Left lung (tissue), 4 donors: ENCODE measurements at regions not wholly inside any gene's neighbourhood (a gene's known extent, or its start where the extent isn't known, plus 50 kb on each side); places are given as distances from the start of the nearest gene placed in this dataset.

Source experiments
- ATAC-seq: fragments of 200-7000 bp; cut with Tn5 transposase; one replicate; pipeline ENCODE4 v1.9.1; 2020; ENCODE audit warnings: moderate library complexity
- DNase-seq, 4 donors: peaks; one replicate each; pipeline ENCODE4 v3.0.0-alpha.2; 2013 to 2020
- H3K27ac ChIP-seq, 2 donors: fragments of 200-600 bp; sonication (generic) in 1 of 2; one replicate each; pipeline versions ENCODE4 v1.5.0 to v1.8.0; 2020 to 2021
- H3K27me3 ChIP-seq, 2 donors: fragments of 200-600 bp; sonication (generic) in 1 of 2; one replicate each; pipeline versions ENCODE4 v1.5.0 to v1.8.0; 2020 to 2021
- H3K36me3 ChIP-seq, 2 donors: fragments of 200-600 bp; sonication (generic) in 1 of 2; one replicate each; pipeline versions ENCODE4 v1.5.0 to v1.8.0; 2020 to 2021
- H3K4me1 ChIP-seq, 2 donors: fragments of 200-600 bp; one replicate each; pipeline ENCODE4 v1.8.0; 2021
- H3K4me3 ChIP-seq, 2 donors: fragments of 200-600 bp; sonication (generic) in 1 of 2; one replicate each; pipeline versions ENCODE4 v1.5.0 to v1.8.0; 2020 to 2021; ENCODE audit warnings: mild to moderate bottlenecking in 1 of 2
- H3K9me3 ChIP-seq, 2 donors: fragments of 200-600 bp; sonication (generic) in 1 of 2; one replicate each; pipeline versions ENCODE4 v1.5.0 to v1.8.0; 2020 to 2021
- CTCF ChIP-seq, 2 donors: fragments of 200-600 bp; sonication (generic) in 1 of 2; IDR thresholded peaks; one replicate each; pipeline versions ENCODE4 v1.5.0 to v1.8.0; 2021; ENCODE audit warnings: antibody characterized with exemption in 2 of 2
- intact Hi-C, 2 donors: fragments of 100-400 bp; cut with DNase I; formaldehyde crosslinking; loops; one replicate each; pipeline versions ENCODE4 v1.11.2 to v1.14.2; 2022
- donor health status: DM: no; HTN: yes; CAD: no.
- donor health status: DM: no; HTN: no; CAD: no.

DNA sequence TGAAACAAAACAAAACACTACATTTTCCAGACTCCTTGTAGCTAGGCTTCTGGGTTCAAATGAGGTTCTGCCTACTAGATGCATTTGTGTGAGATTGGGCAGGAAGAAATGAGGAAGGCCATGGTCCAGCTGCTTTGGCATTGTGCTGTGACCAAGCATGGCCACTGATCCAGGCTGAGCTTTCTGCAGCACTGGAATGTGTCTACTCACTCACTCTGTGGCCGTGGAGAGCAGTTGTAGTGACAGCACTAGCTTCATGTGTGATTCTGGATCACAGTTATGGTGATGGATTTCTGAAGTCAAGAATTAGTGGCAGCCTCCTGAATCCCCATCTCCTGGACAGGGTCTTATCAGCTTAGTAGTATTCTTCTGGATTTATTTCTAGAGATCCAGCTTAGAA lies 358.9 kb downstream of the GPAT3 start:
- no peaks in the 10 kb centered on the region for H3K36me3 ChIP-seq
- no peak overlapping the region for H3K27ac ChIP-seq
- H3K4me1 ChIP-seq, result no peaks in the 10 kb centered on the region
- H3K9me3 ChIP-seq, result no peaks in the 10 kb centered on the region
- TF ChIP-seq CTCF (IDR thresholded peaks at IDR 0.05), result no peak
- no peaks in the 10 kb centered on the region for H3K27me3 ChIP-seq
- intact Hi-C loops, result no loop called here
- ATAC-seq (no peak), DNase-seq (no peak)
- no peak overlapping the region for H3K4me3 ChIP-seq

DNA sequence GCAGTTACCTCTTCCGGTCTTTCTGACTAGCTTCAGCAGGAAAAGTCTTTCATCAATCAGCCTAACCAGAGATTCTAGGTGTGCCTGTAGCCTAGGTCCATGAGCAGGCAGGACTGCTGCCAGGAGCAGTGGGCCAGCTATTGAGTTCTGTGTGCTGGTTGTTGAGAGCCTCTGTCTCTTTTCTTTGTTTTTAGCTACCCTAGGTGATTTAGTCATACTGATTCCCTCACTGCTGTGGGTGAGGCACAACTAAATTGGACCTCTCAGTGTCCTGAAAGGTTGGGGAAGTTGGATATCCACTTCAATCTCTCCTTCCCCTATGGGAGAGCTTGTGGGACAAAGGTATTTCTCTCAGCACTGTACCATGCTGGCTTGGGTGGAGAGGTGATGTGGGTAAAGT lies 354.9 kb downstream of the GPAT3 start:
- ATAC-seq (no peak), DNase-seq (no peak)
- Histone ChIP-seq H3K27ac (no peak overlapping the region), H3K27me3 (no peaks in the 10 kb centered on the region), H3K4me3 (no peak overlapping the region), H3K9me3 (no peaks in the 10 kb centered on the region), H3K4me1 (no peaks in the 10 kb centered on the region), H3K36me3 (no peaks in the 10 kb centered on the region)
- no peak for TF ChIP-seq CTCF (IDR thresholded peaks at IDR 0.05)
- intact Hi-C loops, result no loop called here

DNA sequence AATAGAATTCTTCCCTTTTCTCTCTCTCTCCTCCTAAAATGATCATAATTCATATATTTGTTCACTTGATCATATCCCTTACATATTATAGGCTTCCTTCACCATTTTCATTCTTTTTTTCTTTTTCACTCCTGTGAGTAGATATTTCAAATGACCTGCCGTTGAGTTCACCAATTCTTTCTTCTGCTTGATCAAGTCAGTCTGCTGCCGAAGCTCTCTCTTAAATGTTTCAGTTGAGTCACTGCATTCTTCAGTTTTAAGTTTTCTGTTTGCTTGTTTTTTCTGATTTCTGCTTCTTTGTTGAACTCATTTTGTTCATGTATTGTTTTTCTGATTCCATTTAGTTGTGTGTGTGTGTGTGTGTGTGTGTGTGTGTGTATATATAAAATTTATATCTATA lies 354.3 kb downstream of the GPAT3 start:
- Histone ChIP-seq H3K27me3 (no peaks in the 10 kb centered on the region), H3K36me3 (no peaks in the 10 kb centered on the region), H3K4me3 (no peak overlapping the region), H3K27ac (no peak overlapping the region), H3K4me1 (no peaks in the 10 kb centered on the region), H3K9me3 (no peaks in the 10 kb centered on the region)
- no peak for ATAC-seq
- TF ChIP-seq CTCF (IDR thresholded peaks at IDR 0.05), result no peak
- intact Hi-C loops, result no loop called here
- DNase-seq, result no peak

- intact Hi-C loops, result no loop called here
- ATAC-seq (no peak), DNase-seq (no peak)
- Histone ChIP-seq H3K27ac (no peak overlapping the region), H3K36me3 (no peaks in the 10 kb centered on the region), H3K27me3 (no peaks in the 10 kb centered on the region), H3K9me3 (no peaks in the 10 kb centered on the region), H3K4me1 (no peaks in the 10 kb centered on the region), H3K4me3 (no peak overlapping the region)
- TF ChIP-seq CTCF (IDR thresholded peaks at IDR 0.05), result no peak
These were observed 353.9 kb downstream of the GPAT3 start for GRCh38 chr4:83889802-83890201.

DNA sequence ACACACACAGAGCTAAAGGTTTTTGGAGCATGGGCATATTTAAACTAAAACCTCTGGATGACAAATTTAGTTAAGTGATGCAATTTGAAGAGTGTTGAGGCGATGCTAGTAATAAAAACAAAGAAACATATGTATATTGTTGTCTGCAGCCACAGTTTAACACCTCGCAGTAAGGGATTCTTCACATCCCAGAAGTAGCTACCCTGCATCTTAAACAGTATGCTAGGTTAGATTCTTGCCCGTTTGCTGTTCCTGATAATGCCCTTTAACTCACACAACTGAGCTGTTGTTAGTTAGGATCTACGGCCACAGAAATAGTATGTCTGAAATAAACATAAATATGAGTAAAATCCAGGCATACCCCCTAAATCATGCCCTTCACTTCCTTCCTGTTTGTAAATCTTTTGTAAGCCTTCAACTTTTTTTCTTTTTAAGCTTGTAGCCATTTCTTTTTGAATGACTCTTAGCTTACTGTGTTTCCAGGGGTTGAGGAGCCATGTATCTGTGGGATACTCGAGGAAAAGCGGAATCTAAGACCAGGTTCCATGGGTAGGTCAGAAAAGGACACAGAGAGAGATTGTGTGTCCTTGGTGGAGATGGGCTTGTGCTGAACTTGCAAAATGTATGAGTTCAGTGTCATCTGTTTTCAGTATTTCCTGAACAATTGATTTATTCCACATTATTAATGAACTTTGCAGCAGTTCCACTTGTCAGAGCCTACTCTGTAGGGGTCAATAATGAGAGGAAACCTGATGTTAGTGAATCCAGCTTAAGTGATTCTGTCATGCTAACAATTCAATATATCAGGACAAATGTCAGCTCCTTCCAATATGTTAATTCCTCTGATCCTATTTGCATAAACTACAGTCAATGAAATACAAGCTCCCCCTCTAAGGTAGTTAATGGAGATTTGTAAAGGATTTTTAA lies 349.6 kb downstream of the GPAT3 start:
- intact Hi-C loops, result no loop called here
- Histone ChIP-seq H3K27me3 (no peaks in the 10 kb centered on the region), H3K27ac (no peak overlapping the region), H3K36me3 (no peaks in the 10 kb centered on the region), H3K4me1 (no peaks in the 10 kb centered on the region), H3K4me3 (no peak overlapping the region), H3K9me3 (no peaks in the 10 kb centered on the region)
- no peak for TF ChIP-seq CTCF (IDR thresholded peaks at IDR 0.05)
- DNase-seq, result no peak
- no peak for ATAC-seq
